Right lobe of liver (tissue), 4 donors: ENCODE measurements at regions not wholly inside any gene's neighbourhood (a gene's known extent, or its start where the extent isn't known, plus 50 kb on each side); places are given as distances from the start of the nearest gene placed in this dataset.

Source experiments
- POLR2A ChIP-seq: fragments of 450-650 bp; IDR thresholded peaks from one replicate; pipeline ENCODE4 v1.6.1; 2017; ENCODE audit warnings: antibody characterized with exemption, mild to moderate bottlenecking
- TF ChIP-seq, protein P1 (sequence below), 4 donors: fragments of 200-600 bp in 3 of 4; fragments of 450-650 bp in 1 of 4; IDR thresholded peaks; one replicate each; pipeline versions ENCODE4 v1.5.1 to v1.8.0; 2016 to 2022; ENCODE audit warnings: antibody characterized with exemption in 4 of 4, mild to moderate bottlenecking in 2 of 4
- donor health status: DM: no; HTN: no; CAD: no.
- donor health status: DM: no; HTN: no; CAD: no.
- donor health status: DM: no; HTN: yes; CAD: no.

DNA sequence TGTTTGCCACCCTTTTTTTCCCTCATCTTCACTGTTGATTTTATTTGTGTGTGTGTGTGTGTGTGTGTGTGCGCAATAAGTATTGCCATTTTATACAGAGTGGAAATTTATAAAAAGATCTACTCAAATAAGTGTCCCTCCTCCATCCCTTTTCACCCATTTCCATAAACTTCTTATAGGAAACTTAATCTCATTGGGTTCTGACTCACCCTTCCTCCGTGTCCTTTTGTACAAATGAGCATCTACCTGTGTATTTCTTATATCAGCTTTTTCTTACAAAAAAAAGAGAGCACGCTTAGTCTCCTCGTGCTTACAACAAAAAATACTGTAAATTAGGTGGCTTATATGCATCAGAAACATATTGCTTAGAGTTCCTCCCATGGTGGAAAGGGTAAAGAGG is 711.2 kb upstream of the CDH7 start:
- TF ChIP-seq POLR2A, result no peak
- TF ChIP-seq, protein P1, sequence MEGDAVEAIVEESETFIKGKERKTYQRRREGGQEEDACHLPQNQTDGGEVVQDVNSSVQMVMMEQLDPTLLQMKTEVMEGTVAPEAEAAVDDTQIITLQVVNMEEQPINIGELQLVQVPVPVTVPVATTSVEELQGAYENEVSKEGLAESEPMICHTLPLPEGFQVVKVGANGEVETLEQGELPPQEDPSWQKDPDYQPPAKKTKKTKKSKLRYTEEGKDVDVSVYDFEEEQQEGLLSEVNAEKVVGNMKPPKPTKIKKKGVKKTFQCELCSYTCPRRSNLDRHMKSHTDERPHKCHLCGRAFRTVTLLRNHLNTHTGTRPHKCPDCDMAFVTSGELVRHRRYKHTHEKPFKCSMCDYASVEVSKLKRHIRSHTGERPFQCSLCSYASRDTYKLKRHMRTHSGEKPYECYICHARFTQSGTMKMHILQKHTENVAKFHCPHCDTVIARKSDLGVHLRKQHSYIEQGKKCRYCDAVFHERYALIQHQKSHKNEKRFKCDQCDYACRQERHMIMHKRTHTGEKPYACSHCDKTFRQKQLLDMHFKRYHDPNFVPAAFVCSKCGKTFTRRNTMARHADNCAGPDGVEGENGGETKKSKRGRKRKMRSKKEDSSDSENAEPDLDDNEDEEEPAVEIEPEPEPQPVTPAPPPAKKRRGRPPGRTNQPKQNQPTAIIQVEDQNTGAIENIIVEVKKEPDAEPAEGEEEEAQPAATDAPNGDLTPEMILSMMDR (IDR thresholded peaks at IDR 0.05), result no peak
